HG03025 (cell line): ENCODE measurements at regions not wholly inside any gene's neighbourhood (a gene's known extent, or its start where the extent isn't known, plus 50 kb on each side); places are given as distances from the start of the nearest gene placed in this dataset.

ENCODE experiments used
- ATAC-seq: cut with Tn5 transposase; IDR thresholded peaks from one replicate; pipeline ENCODE4 v1.9.1; 2021; ENCODE audit warnings: mild to moderate bottlenecking, moderate library complexity; ENCODE audit not compliant: unreplicated experiment, low FRiP score

DNA sequence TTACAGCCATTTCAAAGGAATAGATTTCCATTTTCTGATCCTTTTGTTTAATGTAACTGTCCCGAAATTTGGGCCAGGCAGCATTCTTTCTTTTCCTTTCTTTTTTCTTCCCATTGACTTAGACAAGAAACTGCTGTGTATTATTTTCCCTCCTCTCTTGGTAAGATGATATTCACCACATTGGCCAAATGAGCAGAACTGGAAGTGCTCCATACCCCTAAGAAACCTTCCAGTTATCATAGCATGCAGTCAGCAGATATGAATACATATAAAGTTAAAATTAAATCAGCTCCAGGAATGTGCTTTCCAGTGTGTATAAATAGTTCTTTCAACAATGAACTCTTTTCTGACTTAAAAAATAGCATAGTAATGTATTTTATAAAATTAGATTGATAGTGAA, 168.5 kb upstream of the GAS1 start:
- no peak for ATAC-seq

- ATAC-seq, result no peak
These were observed 169.2 kb upstream of the GAS1 start for GRCh38 chr9:87116492-87116891.

- no peak for ATAC-seq
These were observed 171.3 kb upstream of the GAS1 start for GRCh38 chr9:87118594-87118993.

GRCh38 chr9:87119328-87119881, 172.1 kb upstream of the GAS1 start:
- no peak for ATAC-seq

DNA sequence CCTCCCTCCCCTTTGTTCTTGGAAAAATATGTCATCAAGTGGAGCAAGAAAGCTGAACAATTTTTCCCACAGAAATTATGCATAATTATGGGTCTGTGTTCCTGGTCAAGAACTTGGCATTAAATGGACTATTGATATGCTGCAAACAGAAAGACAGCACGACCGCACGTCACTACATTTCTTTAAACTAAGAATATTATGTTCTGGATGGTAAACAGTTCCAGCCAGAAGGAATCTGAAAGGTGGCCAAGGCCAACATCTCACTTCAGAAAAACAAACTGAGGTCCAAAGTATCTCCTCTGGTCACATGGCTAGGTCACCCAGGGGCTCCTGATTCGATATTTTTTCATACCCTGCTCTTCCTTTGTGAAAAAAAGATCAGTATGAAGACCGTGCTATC, 173.3 kb upstream of the GAS1 start:
- no peak for ATAC-seq

GRCh38 chr9:87122947-87123685, 175.8 kb upstream of the GAS1 start:
- no peak for ATAC-seq

- ATAC-seq, result no peak
These were observed 176.5 kb upstream of the GAS1 start for GRCh38 chr9:87123830-87124229.

- ATAC-seq, result no peak
These were observed 178.5 kb upstream of the GAS1 start for GRCh38 chr9:87125819-87126218.

GRCh38 chr9:87127543-87127942, 180.2 kb upstream of the GAS1 start:
- no peak for ATAC-seq

GRCh38 chr9:87127978-87128614, 180.8 kb upstream of the GAS1 start:
- ATAC-seq, result no peak

DNA sequence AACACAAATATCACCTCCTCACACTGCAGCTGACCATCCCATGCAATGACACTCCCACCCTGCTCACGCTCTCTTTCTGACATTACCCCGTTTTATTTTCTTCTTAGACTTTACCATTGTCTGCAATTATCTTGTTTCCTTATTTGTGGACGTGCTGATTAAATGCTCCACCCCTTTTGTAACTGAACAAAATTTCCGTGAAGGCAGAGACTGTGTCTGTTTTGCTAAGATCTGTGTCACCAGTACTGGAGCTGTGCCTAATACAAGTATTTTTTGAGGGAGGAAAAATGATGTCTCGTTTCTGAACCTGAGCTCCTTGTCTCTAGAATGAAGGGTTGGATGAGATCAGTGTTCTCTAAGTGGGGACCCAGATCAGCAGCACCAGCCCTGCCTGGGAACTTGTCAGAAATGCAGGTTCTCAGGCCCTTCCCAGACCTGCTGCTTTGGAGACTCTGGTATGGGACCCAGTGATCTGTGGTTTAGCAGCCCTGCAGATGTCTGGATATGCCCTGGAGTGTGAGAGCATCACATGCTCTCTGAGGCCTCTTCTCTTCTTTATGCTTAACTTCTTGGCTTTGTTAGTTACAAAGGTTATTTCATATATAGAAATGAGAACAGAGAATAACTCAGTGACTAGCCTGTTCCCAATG, 181.7 kb upstream of the GAS1 start:
- no peak for ATAC-seq

DNA sequence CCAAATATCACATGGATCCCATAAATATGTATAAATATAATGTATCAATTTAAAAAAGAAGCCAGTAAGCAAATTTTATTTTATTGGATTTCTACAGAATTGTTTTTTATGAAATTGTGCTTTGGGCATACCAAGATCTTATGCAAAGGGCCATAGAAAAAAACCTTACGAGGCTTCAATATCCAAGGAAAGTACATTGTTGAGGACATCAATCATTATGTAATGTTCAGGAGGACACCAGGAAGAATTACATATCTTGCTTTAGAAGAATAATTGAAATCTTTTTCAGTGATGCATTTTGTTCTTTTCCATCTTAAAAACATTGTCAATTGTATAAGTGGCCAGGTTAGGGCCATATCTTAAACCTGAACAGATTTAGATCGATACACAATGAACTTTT, 187.8 kb upstream of the GAS1 start:
- no peak for ATAC-seq

- ATAC-seq, result no peak
These were observed 190.4 kb upstream of the GAS1 start for GRCh38 chr9:87137718-87138117.

- ATAC-seq, result no peak
These were observed 191.1 kb upstream of the GAS1 start for GRCh38 chr9:87138128-87139040.

- ATAC-seq, result no peak
These were observed 191.9 kb upstream of the GAS1 start for GRCh38 chr9:87139099-87139730.

GRCh38 chr9:87140142-87140541, 192.8 kb upstream of the GAS1 start:
- ATAC-seq, result no peak

GRCh38 chr9:87140605-87141109, 193.4 kb upstream of the GAS1 start:
- no peak for ATAC-seq

DNA sequence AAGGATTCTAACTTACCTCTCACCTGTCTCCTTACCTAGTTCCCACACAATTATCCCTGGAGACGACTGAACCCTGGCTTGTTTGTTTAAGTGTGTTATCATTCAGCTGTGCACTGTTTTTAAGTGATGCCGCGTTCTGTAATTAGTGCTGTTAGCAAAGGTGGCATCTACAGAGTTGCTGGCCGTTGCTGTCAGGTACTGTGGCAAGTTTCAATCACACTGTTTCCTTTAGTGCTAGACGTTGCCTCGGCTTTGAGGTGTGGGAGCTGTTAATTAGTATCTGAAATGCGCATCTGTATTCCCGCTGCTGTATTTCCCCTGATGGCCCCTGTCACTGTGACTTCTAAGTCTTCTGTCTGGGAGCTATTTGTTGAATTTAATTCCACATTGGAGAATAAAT, 193.8 kb upstream of the GAS1 start:
- ATAC-seq, result no peak

GRCh38 chr9:87146933-87147332, 199.6 kb upstream of the GAS1 start:
- ATAC-seq, result no peak

GRCh38 chr9:87147839-87148238, 200.5 kb upstream of the GAS1 start:
- no peak for ATAC-seq
